NCI-H748 (cell line): ENCODE measurements at regions not wholly inside any gene's neighbourhood (a gene's known extent, or its start where the extent isn't known, plus 50 kb on each side); places are given as distances from the start of the nearest gene placed in this dataset.
A peak's percentile ranks its signal among the peaks of the same experiment; 100 is the strongest.
"Not testable (repeated sequence)": the region's sequence is repeated elsewhere in the genome, so short reads cannot be mapped to it uniquely, and the experiment has no call there.

ENCODE experiments used
- DNase-seq: peaks from one replicate; lab custom pipeline; 2025; ENCODE audit not compliant: unreplicated experiment; lab: John Stamatoyannopoulos, UW

DNA sequence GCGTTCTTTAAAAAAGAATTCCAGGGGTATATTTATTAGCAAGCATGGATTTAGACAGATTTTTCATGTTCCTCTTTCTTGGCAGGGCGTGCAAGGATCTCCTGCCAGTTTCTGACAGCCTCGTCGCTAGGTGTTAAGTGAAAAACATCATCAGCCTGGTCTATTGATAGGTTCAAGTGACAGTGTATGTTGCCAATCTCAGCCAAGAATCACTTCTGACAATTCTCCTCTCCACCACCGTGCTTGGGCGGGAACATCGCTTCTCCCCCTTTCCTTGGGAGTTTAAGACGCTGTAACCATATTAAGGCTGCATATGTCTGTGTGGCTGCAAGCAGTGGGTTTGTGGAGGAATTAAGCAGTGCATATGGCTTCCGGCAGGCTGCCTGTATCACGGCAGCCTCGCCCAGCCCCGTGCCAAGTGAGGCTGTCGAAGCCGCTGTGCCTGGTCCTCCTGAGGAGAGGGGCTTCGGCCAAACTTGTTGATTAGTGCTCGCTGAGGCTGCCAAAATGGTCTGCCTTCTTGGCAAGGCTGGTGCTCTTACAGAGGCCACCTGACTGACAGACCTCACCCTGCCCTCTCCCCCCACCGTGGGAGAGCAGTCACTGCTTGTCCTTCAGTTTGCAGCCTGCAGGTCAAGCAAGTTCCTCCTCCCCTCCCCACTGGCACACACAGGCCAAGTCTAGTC lies 132.2 kb upstream of the MPHOSPH6 start:
- no peak for DNase-seq

- no peak for DNase-seq
These were observed 131.2 kb upstream of the MPHOSPH6 start for GRCh38 chr16:82301146-82301755.

DNA sequence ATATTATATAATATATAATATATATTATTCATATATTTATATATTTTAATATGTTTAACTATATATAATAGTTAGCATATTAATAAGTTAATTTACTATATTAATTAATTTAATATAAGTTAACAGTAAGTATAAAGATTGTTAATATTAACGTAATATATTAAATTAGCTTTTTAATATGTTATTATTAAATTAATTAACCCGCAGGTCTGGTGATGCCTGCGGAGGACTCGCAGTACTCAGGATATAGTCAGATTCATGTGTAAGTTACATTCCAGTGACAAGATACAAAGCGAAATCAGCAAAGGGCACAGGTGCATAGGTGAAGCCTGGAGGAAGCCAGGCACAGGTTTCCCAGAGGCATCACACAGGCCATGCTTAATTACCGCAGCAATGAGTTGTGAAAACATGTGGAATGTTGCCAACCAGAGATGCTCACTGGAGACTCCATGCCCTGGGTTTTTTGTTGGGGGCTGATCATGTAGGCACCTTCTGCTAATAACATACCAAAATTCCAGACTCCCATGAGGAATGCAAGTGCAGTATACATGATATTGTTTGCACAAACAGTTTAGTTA lies 130.4 kb upstream of the MPHOSPH6 start:
- peak; percentile 8 for DNase-seq

- no peak for DNase-seq
These were observed 128.4 kb upstream of the MPHOSPH6 start for GRCh38 chr16:82298472-82298871.

GRCh38 chr16:82295290-82296201 lies 125.5 kb upstream of the MPHOSPH6 start:
- no peak for DNase-seq

DNA sequence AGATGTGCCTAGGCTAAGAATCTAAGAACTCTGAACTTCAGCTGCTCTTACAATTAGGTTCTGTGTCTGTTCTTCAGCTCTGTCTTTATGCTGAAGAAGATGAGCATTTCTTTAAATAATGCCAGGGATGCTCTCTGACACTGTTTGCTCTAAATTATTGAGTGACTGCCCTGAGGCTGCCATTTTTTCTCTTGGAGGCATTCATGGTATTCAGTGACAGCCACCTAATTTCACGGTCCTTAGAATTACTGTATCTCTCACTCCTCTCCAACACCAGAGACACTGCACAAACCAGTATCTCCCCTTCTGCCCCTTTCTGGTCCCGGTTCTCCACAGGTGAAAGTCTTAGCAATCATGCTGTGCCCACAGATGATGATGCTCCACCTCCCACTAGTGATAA lies 123.6 kb upstream of the MPHOSPH6 start:
- DNase-seq, result no peak

- no peak for DNase-seq
These were observed 117.9 kb upstream of the MPHOSPH6 start for GRCh38 chr16:82287937-82288336.

GRCh38 chr16:82282662-82283061 lies 112.6 kb upstream of the MPHOSPH6 start:
- DNase-seq, result no peak

DNA sequence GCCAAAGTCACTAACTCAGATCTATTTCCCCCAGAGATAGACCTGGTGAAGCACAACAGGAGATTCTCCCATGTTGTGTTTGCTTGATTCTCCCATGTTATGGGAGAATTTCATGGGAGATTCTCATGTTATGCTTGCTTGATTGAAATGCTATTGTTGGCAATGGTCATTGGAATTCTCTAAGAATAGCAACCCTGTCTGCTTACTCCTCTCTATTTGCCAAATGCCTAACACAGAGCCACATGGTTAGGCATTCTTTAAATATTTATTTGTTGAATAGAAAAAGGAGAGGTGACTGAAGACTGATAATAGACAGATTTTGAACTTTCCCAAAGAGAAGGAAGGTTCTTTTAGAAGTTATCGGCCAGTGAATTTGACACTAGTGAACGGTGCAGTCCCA lies 111.5 kb upstream of the MPHOSPH6 start:
- DNase-seq, result no peak

GRCh38 chr16:82280867-82281266 lies 110.8 kb upstream of the MPHOSPH6 start:
- no peak for DNase-seq

DNA sequence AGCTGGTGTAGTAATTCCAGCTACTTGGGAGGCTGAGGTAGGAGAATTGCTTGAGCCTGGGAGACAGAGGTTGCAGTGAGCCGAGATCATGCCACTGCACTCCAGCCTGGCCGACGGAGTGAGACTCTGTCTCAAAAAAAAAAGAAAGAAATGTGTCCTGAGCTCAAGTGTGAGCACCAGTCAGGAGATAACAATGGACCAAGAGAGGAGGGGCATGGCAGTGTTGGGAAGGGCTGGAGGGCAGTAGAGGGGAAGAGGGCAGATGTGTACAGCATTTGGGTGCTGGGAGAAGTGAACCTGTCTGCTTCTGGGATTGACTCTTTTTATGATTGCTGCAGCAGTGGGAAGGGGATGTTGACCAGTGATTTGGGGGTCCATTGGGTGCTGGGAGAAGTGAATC lies 105.3 kb upstream of the MPHOSPH6 start:
- not testable (repeated sequence) for DNase-seq

- no peak for DNase-seq
These were observed 101.6 kb upstream of the MPHOSPH6 start for GRCh38 chr16:82271636-82272035.

DNA sequence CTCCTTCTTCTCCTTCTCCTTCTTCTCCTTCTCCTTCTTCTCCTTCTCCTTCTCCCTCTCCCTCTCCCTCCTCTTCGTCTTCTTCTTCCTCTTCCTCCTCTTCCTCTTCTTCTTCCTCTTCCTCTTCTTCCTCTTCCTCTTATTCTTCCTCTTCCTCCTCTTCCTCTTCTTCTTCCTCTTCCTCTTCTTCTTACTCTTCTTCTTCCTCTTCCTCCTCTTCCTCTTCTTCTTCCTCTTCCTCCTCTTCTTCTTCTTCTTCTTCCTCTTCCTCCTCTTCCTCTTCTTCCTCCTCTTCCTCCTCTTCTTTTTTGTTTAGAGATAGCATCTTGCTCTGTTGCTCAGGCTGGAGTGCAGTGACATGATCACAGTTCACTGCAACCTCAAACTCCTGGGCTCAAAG lies 97.7 kb upstream of the MPHOSPH6 start:
- not testable (repeated sequence) for DNase-seq

GRCh38 chr16:82265809-82266208 lies 95.8 kb upstream of the MPHOSPH6 start:
- no peak for DNase-seq

- no peak for DNase-seq
These were observed 94.7 kb upstream of the MPHOSPH6 start for GRCh38 chr16:82264756-82265155.

GRCh38 chr16:82263521-82264143 lies 93.6 kb upstream of the MPHOSPH6 start:
- DNase-seq, result peak; percentile 50

- DNase-seq, result no peak
These were observed 92.2 kb upstream of the MPHOSPH6 start for GRCh38 chr16:82262244-82262643.

DNA sequence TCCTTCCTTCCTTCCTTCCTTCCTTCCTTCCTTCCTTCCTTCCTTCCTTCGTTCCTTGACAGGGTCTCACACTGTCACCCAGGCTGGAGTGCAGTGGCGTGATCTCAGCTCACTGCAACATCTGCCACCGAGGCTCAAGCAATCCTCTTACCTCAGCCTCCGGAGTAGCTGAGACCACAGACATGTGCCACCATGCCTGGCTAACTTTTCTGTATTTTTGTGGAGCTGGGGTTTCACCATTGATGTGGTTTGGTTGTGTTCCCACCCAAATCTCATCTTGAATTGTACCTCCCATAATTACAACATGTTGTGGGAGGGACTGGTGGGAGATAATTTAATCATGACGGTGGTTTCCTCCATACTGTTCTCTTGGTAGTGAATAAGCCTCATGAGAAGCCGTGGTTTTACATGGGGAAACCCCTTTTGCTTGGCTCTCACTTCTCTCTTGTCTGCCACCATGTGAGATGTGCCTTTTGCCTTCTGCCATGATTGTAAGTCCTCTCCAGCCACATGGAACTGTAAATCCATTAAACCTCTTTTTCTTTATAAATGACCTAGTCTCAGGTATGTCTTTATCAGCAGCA lies 90.3 kb upstream of the MPHOSPH6 start:
- DNase-seq, result no peak

GRCh38 chr16:82259731-82260130 lies 89.7 kb upstream of the MPHOSPH6 start:
- no peak for DNase-seq

- DNase-seq, result no peak
These were observed 88.0 kb upstream of the MPHOSPH6 start for GRCh38 chr16:82257990-82258389.

DNA sequence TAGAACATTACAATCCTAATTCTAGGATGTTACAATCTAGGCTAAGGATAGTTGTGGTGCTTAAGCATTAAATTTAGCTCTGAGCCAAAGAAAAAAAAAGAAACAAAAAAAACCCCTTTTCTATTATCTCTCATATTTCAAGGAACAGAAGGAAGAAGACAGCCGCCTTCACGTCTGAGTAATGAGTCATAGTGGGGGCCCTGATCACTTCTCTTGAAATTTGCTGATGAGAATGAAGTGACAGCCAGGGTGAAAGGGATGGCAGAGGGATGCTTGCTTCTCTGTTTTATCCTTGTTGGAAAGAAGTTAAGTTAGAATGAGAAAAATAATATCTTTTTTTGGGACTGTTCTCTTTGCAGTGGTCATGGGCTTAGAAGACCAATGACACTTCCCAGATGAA lies 82.6 kb upstream of the MPHOSPH6 start:
- DNase-seq, result no peak
